ENCODE measurements at regions not wholly inside any gene's neighbourhood (a gene's known extent, or its start where the extent isn't known, plus 50 kb on each side); places are given as distances from the start of the nearest gene placed in this dataset.

DNA sequence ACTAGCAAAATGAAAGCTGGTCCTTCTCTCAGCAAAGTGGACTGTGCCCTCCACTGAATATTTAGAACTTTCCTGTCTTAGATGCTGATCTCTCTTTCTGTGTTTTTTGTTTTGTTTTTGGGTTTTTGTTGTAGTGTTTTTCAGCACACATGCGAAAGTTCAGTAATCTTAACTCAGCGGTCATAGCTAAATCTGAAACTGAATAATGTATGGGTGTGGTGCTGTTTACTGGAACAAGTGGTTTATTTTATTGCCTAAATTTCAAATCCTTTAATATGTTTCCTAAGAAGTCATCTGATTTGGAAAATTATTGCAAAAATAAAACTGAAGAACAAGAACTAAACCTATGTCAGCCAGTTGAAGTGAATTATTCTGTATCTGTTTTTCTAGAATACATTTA, 116.0 kb upstream of the LRIG3 start:
- no peak for TF ChIP-seq EZH2 (IDR thresholded peaks at IDR 0.05; ENCODE audit: borderline replicate concordance)
- no peak for TF ChIP-seq CTCF (IDR thresholded peaks at IDR 0.05; ENCODE audit: poor library complexity)
- TF ChIP-seq EZH2phosphoT487 (IDR thresholded peaks at IDR 0.05; ENCODE audit: low read depth, severe bottlenecking, unreplicated experiment): no peak
- no peak overlapping the region for H3K4me2 ChIP-seq

GRCh38 chr12:59031313-59031712, 111.0 kb upstream of the LRIG3 start:
- Histone ChIP-seq H3K4me3 (no peak overlapping the region), H3K27ac (no peak overlapping the region), H3K79me2 (no peaks in the 10 kb centered on the region), H3K36me3 (replicated peaks; ENCODE audit: insufficient read depth, low read depth) (no peaks in the 10 kb centered on the region), H3K4me2 (no peak overlapping the region), H2AFZ (no peak overlapping the region), H3K9me3 (ENCODE audit: low read depth) (no peaks in the 10 kb centered on the region), H3K9me2 (replicated peaks; ENCODE audit: insufficient read depth) (no peaks in the 10 kb centered on the region), H4K20me1 (ENCODE audit: insufficient read depth, poor library complexity, severe bottlenecking) (no peaks in the 10 kb centered on the region), H3K27me3 (no peaks in the 10 kb centered on the region), H3K4me1 (ENCODE audit: insufficient read depth) (no peaks in the 10 kb centered on the region)
- TF ChIP-seq EZH2 (IDR thresholded peaks at IDR 0.05; ENCODE audit: borderline replicate concordance) (no peak), CTCF (IDR thresholded peaks at IDR 0.05; ENCODE audit: poor library complexity) (no peak), EZH2phosphoT487 (IDR thresholded peaks at IDR 0.05; ENCODE audit: low read depth, severe bottlenecking, unreplicated experiment) (no peak)
- no peak for DNase-seq (ENCODE audit: low spot score)

More for the DNA sequence above, 116.0 kb upstream of the LRIG3 start:
- Histone ChIP-seq H3K9me3 (ENCODE audit: low read depth) (no peaks in the 10 kb centered on the region), H3K4me3 (no peak overlapping the region), H3K27me3 (no peaks in the 10 kb centered on the region), H3K9me2 (replicated peaks; ENCODE audit: insufficient read depth) (no peaks in the 10 kb centered on the region), H3K27ac (no peak overlapping the region), H3K36me3 (replicated peaks; ENCODE audit: insufficient read depth, low read depth) (no peaks in the 10 kb centered on the region), H3K79me2 (no peaks in the 10 kb centered on the region), H3K4me1 (ENCODE audit: insufficient read depth) (peaks cover 4% of the 10 kb centered on the region), H2AFZ (no peak overlapping the region), H4K20me1 (ENCODE audit: insufficient read depth, poor library complexity, severe bottlenecking) (no peaks in the 10 kb centered on the region)
- WGBS (ENCODE audit: low lambda C conversion rate, missing lambda C conversion rate): 96% methylated on average over 2 of the region's 2 CpGs
- DNase-seq (ENCODE audit: low spot score): no peak

DNA sequence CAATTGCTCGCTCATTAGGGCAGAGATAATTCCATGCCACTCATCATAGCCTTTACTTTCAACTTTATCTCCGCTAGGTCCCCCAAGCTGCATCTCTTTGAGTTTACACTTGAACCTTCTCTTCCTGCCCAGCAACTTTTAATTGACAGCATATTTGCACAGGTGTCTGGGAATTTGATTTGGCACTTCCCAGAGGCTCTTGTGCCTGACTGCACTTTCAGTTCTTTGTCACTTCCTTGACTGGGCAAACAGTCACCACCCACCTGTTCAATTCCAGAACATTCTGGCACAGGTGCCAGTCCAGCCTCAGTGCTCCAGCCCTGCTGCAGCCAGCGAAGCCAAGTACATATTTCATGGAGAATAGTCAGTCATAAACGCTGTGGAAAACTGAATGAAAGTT, 110.1 kb upstream of the LRIG3 start:
- H3K27me3 ChIP-seq: no peaks in the 10 kb centered on the region

More for the DNA sequence above, 110.1 kb upstream of the LRIG3 start:
- Histone ChIP-seq H3K4me3 (no peak overlapping the region), H3K9me3 (ENCODE audit: low read depth) (no peaks in the 10 kb centered on the region), H3K4me2 (no peak overlapping the region), H3K79me2 (no peaks in the 10 kb centered on the region), H3K27ac (no peak overlapping the region), H3K4me1 (ENCODE audit: insufficient read depth) (no peaks in the 10 kb centered on the region), H3K36me3 (replicated peaks; ENCODE audit: insufficient read depth, low read depth) (no peaks in the 10 kb centered on the region), H3K9me2 (replicated peaks; ENCODE audit: insufficient read depth) (no peaks in the 10 kb centered on the region), H4K20me1 (ENCODE audit: insufficient read depth, poor library complexity, severe bottlenecking) (no peaks in the 10 kb centered on the region), H2AFZ (no peak overlapping the region)
- 75% methylated on average over 4 of the region's 4 CpGs for WGBS (ENCODE audit: low lambda C conversion rate, missing lambda C conversion rate)
- TF ChIP-seq CTCF (IDR thresholded peaks at IDR 0.05; ENCODE audit: poor library complexity): no peak
- TF ChIP-seq EZH2phosphoT487 (IDR thresholded peaks at IDR 0.05; ENCODE audit: low read depth, severe bottlenecking, unreplicated experiment): no peak
- TF ChIP-seq EZH2 (IDR thresholded peaks at IDR 0.05; ENCODE audit: borderline replicate concordance): no peak
- DNase-seq (ENCODE audit: low spot score): no peak

All from hepatocyte (in vitro differentiated cells).